Stomach (tissue), 4 donors: ENCODE measurements at regions not wholly inside any gene's neighbourhood (a gene's known extent, or its start where the extent isn't known, plus 50 kb on each side); places are given as distances from the start of the nearest gene placed in this dataset.

Experiments used
- POLR2A ChIP-seq, 4 donors: fragments of 450-650 bp; IDR thresholded peaks; one replicate each; pipeline ENCODE4 v1.6.1; 2016; ENCODE audit warnings: antibody characterized with exemption in 4 of 4, control low read depth in 2 of 4, mild to moderate bottlenecking in 1 of 4, moderate library complexity in 1 of 4
- TF ChIP-seq, protein P1 (sequence below), 7 experiments: fragments of 450-650 bp in 4 of 7; fragments of 200-600 bp in 3 of 7; sonication (generic) in 3 of 7; IDR thresholded peaks; one replicate each; pipeline ENCODE4 v1.5.1; 2016 to 2019; ENCODE audit warnings: antibody characterized with exemption in 7 of 7, control low read depth in 2 of 7, mild to moderate bottlenecking in 1 of 7

DNA sequence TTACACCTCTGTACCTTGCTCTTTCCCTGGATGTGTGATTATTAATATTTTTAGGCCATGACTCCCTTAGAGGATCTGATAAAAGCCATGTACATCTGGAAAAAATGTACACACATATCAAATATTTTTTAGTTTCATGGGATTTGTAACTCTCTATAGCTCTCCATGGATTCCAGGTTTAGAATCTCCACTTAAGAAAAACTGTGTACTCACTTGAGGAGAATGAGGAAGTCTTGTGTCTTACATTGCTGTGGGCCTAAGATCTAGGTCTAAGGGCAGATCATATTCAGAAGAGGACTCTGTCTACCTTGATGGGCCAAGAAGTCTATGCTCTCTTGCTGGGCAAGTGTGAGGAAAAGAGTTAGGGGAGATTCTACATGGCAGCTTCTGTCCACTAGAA, 98.0 kb downstream of the RRAGB start:
- no peak for TF ChIP-seq POLR2A (IDR thresholded peaks at IDR 0.05)
- TF ChIP-seq, protein P1, sequence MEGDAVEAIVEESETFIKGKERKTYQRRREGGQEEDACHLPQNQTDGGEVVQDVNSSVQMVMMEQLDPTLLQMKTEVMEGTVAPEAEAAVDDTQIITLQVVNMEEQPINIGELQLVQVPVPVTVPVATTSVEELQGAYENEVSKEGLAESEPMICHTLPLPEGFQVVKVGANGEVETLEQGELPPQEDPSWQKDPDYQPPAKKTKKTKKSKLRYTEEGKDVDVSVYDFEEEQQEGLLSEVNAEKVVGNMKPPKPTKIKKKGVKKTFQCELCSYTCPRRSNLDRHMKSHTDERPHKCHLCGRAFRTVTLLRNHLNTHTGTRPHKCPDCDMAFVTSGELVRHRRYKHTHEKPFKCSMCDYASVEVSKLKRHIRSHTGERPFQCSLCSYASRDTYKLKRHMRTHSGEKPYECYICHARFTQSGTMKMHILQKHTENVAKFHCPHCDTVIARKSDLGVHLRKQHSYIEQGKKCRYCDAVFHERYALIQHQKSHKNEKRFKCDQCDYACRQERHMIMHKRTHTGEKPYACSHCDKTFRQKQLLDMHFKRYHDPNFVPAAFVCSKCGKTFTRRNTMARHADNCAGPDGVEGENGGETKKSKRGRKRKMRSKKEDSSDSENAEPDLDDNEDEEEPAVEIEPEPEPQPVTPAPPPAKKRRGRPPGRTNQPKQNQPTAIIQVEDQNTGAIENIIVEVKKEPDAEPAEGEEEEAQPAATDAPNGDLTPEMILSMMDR (IDR thresholded peaks at IDR 0.05), result no peak
